GM12872 (cell line): ENCODE measurements at regions not wholly inside any gene's neighbourhood (a gene's known extent, or its start where the extent isn't known, plus 50 kb on each side); places are given as distances from the start of the nearest gene placed in this dataset.

Source experiments
- CTCF ChIP-seq: IDR thresholded peaks from 3 replicates; pipeline ENCODE4 v1.5.1; 2011; ENCODE audit warnings: low read depth, mild to moderate bottlenecking, low read length, moderate library complexity; ENCODE audit not compliant: insufficient read depth

GRCh38 chr12:124477107-124477915, 90.1 kb downstream of the NCOR2 start:
- TF ChIP-seq CTCF = no peak

GRCh38 chr12:124476011-124476400, 91.4 kb downstream of the NCOR2 start:
- no peak for TF ChIP-seq CTCF

- no peak for TF ChIP-seq CTCF
These were observed 92.0 kb downstream of the NCOR2 start for GRCh38 chr12:124475295-124476010.

- TF ChIP-seq CTCF = no peak
These were observed 92.7 kb downstream of the NCOR2 start for GRCh38 chr12:124474709-124475108.

GRCh38 chr12:124472690-124473279, 94.6 kb downstream of the NCOR2 start:
- TF ChIP-seq CTCF = no peak

- no peak for TF ChIP-seq CTCF
These were observed 95.6 kb downstream of the NCOR2 start for GRCh38 chr12:124471828-124472227.

GRCh38 chr12:124470806-124471205, 96.6 kb downstream of the NCOR2 start:
- no peak for TF ChIP-seq CTCF
